NCI-H1105 treated with DMSO at 0.1 percent for 48 hours (cell line): ENCODE measurements at regions not wholly inside any gene's neighbourhood (a gene's known extent, or its start where the extent isn't known, plus 50 kb on each side); places are given as distances from the start of the nearest gene placed in this dataset.

Source experiments
- DNase-seq: peaks from one replicate; lab custom pipeline; 2025; lab: John Stamatoyannopoulos, UW

DNA sequence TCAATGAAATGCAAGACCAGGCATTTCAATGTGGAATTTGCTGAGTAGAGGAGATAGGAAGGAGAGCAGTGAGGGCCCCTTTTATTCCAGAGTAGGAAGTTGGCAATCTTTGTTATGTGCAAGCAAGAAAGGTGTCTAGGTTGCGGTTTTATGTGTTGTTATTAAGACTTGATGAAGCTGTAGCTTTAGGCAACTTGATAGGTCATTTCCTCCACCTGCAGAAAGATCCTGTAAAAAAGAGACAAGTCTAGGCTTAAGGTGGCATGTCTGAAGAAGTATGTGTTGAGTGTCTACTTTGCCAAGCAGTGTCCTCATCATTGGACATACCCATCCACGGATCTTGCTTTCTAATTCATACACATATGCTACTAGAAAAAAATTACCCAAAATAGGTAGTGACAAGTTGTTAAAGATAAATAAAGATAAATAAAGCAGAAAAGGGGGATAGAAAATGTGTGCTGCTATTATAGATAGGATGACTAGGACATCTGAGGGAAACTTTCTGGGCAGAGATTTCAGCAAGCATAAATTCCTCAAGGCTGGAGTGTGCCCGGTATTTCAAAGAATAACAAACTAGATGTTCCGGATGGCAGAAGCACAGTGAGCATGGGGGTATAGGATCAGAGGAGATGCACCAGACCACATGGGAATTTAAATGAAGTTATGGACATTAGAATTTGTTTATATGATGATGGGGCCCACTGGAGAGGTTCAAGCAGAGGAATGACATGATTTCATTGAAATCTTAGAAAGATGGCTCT, 335.0 kb downstream of the TGFB2 start:
- no peak for DNase-seq

GRCh38 chr1:218683242-218683641, 338.1 kb downstream of the TGFB2 start:
- DNase-seq = no peak

DNA sequence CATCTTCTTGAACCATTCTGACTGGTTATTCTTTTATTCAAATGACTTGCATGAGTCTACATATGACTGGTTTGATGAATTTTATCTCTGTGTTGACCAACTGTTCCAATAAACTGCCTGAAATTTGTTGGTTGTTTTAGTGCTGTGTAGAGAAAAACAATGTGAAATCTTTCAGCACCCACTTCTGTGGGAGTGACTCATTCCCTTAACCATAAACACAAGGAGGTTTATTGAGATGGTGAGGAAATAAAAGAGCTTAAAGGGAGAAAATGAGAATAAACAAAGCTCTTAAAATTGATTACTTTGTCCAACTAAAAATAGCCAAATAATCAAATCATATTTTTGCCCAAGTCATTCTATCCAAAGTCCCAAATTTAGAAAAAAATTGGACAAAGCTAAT, 341.1 kb downstream of the TGFB2 start:
- no peak for DNase-seq

GRCh38 chr1:218686761-218687160, 341.6 kb downstream of the TGFB2 start:
- no peak for DNase-seq

- DNase-seq = no peak
These were observed 347.7 kb downstream of the TGFB2 start for GRCh38 chr1:218692808-218693207.

GRCh38 chr1:218693599-218693998, 348.5 kb downstream of the TGFB2 start:
- DNase-seq = no peak

DNA sequence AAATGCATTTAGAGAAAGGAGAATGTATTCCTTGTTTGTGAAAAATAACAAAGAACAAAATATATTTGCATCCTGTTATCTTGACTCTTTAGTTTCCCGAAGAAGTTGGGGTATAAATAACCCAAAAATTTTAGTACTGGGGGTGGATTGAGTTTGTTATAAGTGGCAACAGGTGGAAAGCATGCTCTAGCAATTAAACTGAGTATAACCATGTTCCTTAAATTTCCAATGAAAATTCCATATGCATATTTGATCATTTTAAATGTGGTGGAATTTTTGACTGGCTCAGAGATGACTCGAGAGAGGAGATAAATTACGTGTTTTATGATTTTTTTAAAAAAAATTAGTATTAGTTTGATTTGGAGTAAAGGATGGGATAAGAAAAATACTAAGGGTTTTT, 348.9 kb downstream of the TGFB2 start:
- DNase-seq = no peak

- no peak for DNase-seq
These were observed 349.5 kb downstream of the TGFB2 start for GRCh38 chr1:218694636-218695035.

GRCh38 chr1:218695525-218695924, 350.4 kb downstream of the TGFB2 start:
- DNase-seq = no peak

DNA sequence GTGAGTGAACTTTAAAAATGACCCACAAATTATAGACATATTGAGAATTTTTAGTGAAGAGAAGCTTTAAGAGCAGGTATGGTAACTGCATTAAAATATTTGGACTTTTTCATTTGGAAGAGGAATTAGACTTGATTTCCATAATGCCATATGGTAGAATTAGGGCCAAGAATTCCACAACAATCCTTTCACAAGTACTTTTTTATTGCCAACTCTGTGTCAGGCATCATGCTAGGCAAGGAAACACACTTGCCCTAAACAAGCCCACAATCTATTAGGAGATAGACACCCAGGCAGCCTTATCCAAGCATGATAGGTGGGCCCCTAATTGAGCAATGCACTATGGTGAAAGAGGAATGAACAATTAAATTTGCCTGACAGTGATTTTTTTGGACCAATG, 353.0 kb downstream of the TGFB2 start:
- no peak for DNase-seq

- DNase-seq = no peak
These were observed 354.3 kb downstream of the TGFB2 start for GRCh38 chr1:218699421-218699820.

- no peak for DNase-seq
These were observed 354.7 kb downstream of the TGFB2 start for GRCh38 chr1:218699865-218700264.

DNA sequence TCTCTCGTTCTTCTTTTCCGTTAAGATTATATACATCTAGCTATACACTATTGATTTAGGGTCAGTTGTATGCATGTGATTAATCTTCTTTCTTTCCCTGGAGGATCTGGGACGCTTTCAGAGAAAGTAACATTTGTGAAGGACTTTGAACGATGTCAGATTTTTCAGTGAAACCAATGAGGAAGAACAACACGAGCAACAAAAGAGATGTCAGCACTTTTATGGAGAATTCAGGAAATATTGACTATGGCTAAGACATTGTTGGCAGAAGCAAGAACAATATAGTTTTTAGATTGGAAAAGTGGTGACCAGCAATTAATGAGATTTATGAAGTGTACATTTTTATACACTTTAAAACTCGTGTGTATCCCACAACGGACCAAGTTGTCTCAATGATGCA, 355.5 kb downstream of the TGFB2 start:
- DNase-seq = no peak

DNA sequence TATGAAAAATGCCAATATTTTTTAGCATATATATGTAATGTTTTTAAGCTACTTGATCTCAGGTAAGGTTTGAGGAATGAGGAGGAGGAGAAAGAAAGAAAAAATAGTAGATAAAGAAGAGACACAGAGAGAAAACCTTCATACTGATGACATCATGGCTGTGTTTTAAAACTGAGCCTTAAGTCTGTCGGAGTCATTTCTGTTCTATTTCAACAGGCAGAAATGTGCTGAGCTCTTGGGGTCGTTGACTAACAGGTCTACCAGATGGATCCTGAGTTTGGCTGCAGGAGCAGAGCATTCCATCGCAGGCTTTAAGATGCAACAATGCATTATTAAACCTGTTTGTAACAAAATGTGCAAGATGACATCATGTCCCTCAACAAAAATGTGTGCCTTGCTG, 356.0 kb downstream of the TGFB2 start:
- no peak for DNase-seq

DNA sequence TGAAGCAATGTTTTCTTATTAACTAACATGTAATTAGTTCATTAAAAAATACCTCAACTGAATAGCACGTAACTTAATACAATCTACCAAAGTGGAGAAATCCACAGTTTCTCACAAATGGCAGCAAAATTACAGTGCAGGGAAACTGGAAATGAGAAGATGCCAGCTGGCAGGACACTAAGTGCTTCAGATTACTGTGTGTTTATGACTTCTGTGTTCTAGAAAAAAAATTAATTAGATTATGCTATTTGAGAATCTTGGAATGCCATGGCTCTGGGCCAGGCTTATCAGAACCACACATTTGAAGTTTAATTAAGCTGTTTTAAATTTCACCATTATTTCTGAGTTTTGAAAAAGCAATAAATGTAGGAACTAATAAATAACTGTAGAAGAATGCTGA, 357.6 kb downstream of the TGFB2 start:
- no peak for DNase-seq

DNA sequence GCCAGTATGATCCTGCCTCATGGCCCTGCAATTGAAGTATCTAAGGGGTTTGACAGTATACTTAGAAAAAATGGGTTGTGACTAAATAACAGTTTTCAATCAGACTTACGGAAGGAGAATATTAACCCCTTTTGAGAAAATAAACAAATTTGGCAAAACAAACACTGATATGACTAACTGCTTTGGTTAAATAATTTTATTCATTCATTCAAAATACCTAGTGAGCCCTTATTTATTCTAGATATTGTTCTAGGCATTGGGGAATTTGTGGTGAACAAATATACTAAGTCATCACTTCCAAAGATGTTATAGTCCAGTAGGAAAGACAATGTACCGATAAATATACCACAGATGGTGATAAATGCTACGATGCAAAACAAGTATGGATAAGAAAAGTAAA, 358.7 kb downstream of the TGFB2 start:
- DNase-seq = no peak

- DNase-seq = no peak
These were observed 360.3 kb downstream of the TGFB2 start for GRCh38 chr1:218705391-218705790.

- DNase-seq = no peak
These were observed 361.1 kb downstream of the TGFB2 start for GRCh38 chr1:218705911-218706893.

- DNase-seq = no peak
These were observed 365.9 kb downstream of the TGFB2 start for GRCh38 chr1:218711001-218711400.

GRCh38 chr1:218711884-218712674, 366.9 kb downstream of the TGFB2 start:
- no peak for DNase-seq

- DNase-seq = no peak
These were observed 367.5 kb downstream of the TGFB2 start for GRCh38 chr1:218712677-218713076.

DNA sequence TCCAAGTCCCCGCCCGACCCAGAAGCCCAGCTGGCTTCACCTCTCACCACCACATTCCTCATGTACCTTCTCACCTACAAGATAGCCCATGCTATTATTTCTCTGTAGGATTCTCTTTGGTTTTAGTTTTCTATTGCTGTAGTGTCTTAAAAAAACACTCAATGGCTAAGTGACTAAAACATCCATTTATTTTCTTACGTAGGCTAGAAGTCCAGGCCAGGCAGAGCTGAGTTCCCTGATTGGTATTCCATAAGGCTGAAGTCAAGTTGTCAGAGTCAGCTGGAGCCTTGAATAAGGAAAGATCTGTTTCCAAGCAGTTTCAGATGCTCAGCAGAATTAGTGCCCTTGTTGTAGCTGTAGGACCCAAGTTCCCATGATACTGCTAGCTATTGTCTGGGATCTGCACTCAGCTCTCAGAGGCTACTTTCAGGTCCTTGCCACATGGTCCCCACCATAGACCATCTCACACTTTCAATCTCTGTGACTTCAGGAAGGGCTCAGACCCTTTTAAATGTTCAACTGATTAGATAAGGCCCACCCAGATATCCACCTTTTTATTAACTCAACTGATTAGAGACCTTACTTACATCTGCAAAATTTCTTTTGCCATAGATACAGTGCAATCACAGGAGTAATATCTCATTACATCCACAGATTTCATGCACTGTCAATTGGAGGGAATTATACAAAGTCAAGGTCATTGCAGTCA, 371.0 kb downstream of the TGFB2 start:
- no peak for DNase-seq
